DOHH2 (cell line): ENCODE measurements at regions not wholly inside any gene's neighbourhood (a gene's known extent, or its start where the extent isn't known, plus 50 kb on each side); places are given as distances from the start of the nearest gene placed in this dataset.

Experiments used
- H3F3A ChIP-seq: fragments of 200-600 bp; sonication (generic), shearing (Covaris generic); 2 replicates; pipeline ENCODE4 v1.6.0; 2016; ENCODE audit warnings: antibody characterized with exemption, mild to moderate bottlenecking; ENCODE audit not compliant: control insufficient read depth, insufficient read depth
- H3K27ac ChIP-seq: fragments of 200-600 bp; sonication (generic); 2 replicates; pipeline ENCODE4 v1.5.1; 2014; ENCODE audit warnings: low read depth, mild to moderate bottlenecking, low read length, moderate library complexity
- H3K27me3 ChIP-seq: fragments of 200-600 bp; sonication (generic); 2 replicates; pipeline ENCODE4 v1.6.1; 2014; ENCODE audit warnings: mild to moderate bottlenecking, low read length, mixed read lengths; ENCODE audit not compliant: control insufficient read depth
- H3K36me3 ChIP-seq: fragments of 200-600 bp; sonication (generic); 2 replicates; pipeline ENCODE4 v1.6.1; 2014; ENCODE audit warnings: mild to moderate bottlenecking, low read length, moderate library complexity, mixed read lengths; ENCODE audit not compliant: control insufficient read depth
- H3K4me1 ChIP-seq: fragments of 200-600 bp; sonication (generic); 2 replicates; pipeline ENCODE4 v1.6.1; 2014; ENCODE audit warnings: mild to moderate bottlenecking, low read length, mixed read lengths; ENCODE audit not compliant: control insufficient read depth
- H3K4me2 ChIP-seq: fragments of 200-600 bp; sonication (generic); 2 replicates; pipeline ENCODE4 v1.6.0; 2014; ENCODE audit warnings: mild to moderate bottlenecking, low read length, moderate library complexity
- H3K4me3 ChIP-seq: fragments of 200-600 bp; sonication (generic); 2 replicates; pipeline ENCODE4 v1.5.1; 2014; ENCODE audit warnings: mild to moderate bottlenecking, low read length, mixed read lengths
- H3K79me2 ChIP-seq: fragments of 200-600 bp; sonication (generic); 2 replicates; pipeline ENCODE4 v1.6.1; 2014; ENCODE audit warnings: mild to moderate bottlenecking, low read length, mixed read lengths; ENCODE audit not compliant: control insufficient read depth
- H3K9me2 ChIP-seq: fragments of 200-600 bp; sonication (generic); replicated peaks from 2 replicates; pipeline ENCODE4 v1.6.1; 2014; ENCODE audit warnings: mild to moderate bottlenecking, low read length, mixed read lengths; ENCODE audit not compliant: control insufficient read depth
- H3K9me3 ChIP-seq: fragments of 200-600 bp; sonication (generic); 2 replicates; pipeline ENCODE4 v1.6.1; 2014; ENCODE audit warnings: antibody characterized with exemption, low read length, mixed read lengths; ENCODE audit not compliant: control insufficient read depth, insufficient read depth
- H4K20me1 ChIP-seq: fragments of 200-600 bp; sonication (generic); 2 replicates; pipeline ENCODE4 v1.6.0; 2014; ENCODE audit warnings: low read depth, mild to moderate bottlenecking, antibody characterized with exemption, low read length, moderate library complexity; ENCODE audit not compliant: control insufficient read depth, insufficient read depth
- CTCF ChIP-seq: fragments of 200-600 bp; sonication (generic); IDR thresholded peaks from one replicate; pipeline ENCODE4 v1.5.1; 2014; ENCODE audit warnings: antibody characterized with exemption, mild to moderate bottlenecking, low read depth, low read length; ENCODE audit not compliant: poor library complexity, severe bottlenecking
- EZH2phosphoT487 ChIP-seq: fragments of 200-600 bp; sonication (generic); IDR thresholded peaks from 2 replicates; pipeline ENCODE4 v1.6.1; 2017; ENCODE audit warnings: borderline replicate concordance, mild to moderate bottlenecking, antibody characterized with exemption, low read length, moderate library complexity, mixed read lengths

DNA sequence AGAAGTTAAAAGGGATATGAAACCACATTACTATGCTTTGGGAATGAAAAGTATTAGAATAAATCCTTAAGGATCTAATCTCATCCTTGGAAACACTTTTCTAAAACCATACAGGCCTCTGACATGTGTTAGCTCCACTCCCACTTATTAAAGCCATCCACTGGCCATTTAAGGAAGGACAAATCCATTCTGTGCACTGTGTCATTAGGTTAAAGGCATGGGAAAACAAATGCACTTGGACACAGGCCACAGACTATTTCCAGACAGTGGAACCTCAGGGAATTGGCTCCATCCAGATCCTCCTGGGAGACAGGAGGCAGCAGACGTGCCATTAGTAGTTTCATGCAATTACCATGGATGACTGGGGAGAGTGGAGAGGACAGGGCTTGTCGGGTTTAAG lies 454.9 kb downstream of the ENC1 start:
- H3K9me3 ChIP-seq: no peaks in the 10 kb centered on the region
- H4K20me1 ChIP-seq: no peaks in the 10 kb centered on the region
- no peaks in the 10 kb centered on the region for H3K9me2 ChIP-seq
- no peaks in the 10 kb centered on the region; the same call in 1 of the 2 replicates for H3K27me3 ChIP-seq
- no peaks in the 10 kb centered on the region for H3K36me3 ChIP-seq
- H3K4me2 ChIP-seq: no peak overlapping the region
- no peaks in the 10 kb centered on the region for H3K4me1 ChIP-seq
- no peaks in the 10 kb centered on the region for H3F3A ChIP-seq
- TF ChIP-seq EZH2phosphoT487: no peak
- no peak for TF ChIP-seq CTCF
- H3K79me2 ChIP-seq: no peaks in the 10 kb centered on the region
- no peak overlapping the region for H3K27ac ChIP-seq
- H3K4me3 ChIP-seq: no peak overlapping the region

GRCh38 chr5:74184649-74185048 lies 455.9 kb downstream of the ENC1 start:
- Histone ChIP-seq H3K36me3 (no peaks in the 10 kb centered on the region), H4K20me1 (no peaks in the 10 kb centered on the region), H3K9me3 (no peaks in the 10 kb centered on the region), H3K27ac (no peak overlapping the region), H3K4me3 (no peak overlapping the region), H3K4me1 (no peaks in the 10 kb centered on the region), H3K27me3 (no peaks in the 10 kb centered on the region; the same call in 1 of the 2 replicates), H3K4me2 (no peak overlapping the region), H3K9me2 (no peaks in the 10 kb centered on the region), H3K79me2 (no peaks in the 10 kb centered on the region), H3F3A (no peaks in the 10 kb centered on the region)
- TF ChIP-seq EZH2phosphoT487 (no peak), CTCF (no peak)

DNA sequence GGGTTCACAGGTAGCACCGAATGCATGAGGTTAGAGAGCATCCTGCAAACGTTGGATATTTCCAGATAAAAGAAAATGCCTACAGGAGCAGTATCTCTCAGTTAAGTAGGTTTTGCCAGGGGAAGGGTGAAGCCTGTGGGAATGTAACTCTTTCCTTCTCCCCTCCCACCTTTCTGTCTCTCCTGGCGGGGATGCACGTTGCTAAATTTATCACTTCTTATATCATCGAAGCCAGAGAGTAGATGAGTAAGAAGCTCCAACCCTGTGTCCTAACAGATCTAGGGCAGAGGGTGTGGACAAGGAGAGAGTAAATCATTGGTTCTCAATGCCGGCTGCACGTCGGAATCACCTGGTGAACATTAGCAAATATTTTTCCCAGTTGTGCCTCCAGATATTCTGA lies 457.5 kb downstream of the ENC1 start:
- H3K9me2 ChIP-seq: no peaks in the 10 kb centered on the region
- no peaks in the 10 kb centered on the region for H3K36me3 ChIP-seq
- H3F3A ChIP-seq: no peaks in the 10 kb centered on the region
- TF ChIP-seq CTCF (no peak), EZH2phosphoT487 (no peak)
- no peak overlapping the region for H3K4me3 ChIP-seq
- H3K27me3 ChIP-seq: no peaks in the 10 kb centered on the region; the same call in 1 of the 2 replicates
- no peak overlapping the region for H3K4me2 ChIP-seq
- H3K79me2 ChIP-seq: no peaks in the 10 kb centered on the region
- no peaks in the 10 kb centered on the region for H4K20me1 ChIP-seq
- no peaks in the 10 kb centered on the region for H3K9me3 ChIP-seq
- H3K4me1 ChIP-seq: no peaks in the 10 kb centered on the region
- H3K27ac ChIP-seq: no peak overlapping the region

DNA sequence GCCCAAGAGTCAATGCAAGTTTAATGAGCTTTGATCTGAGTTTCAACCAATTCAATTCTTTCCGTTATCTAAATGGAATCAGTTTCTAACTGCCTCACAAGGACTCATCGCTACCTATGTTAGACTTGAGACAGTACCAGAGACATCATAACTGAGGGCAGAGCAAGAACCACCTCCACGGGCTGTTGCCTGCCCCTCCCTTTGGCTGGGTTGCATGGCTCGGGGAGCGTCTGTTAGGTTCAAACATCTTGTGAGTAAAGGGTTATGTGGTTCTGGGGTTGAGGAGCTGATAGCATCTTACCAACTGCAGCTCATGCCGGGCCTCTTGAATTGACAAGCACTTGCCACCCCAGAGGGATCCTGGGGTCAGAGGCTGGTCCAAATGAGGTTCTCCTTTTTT lies 457.9 kb downstream of the ENC1 start:
- Histone ChIP-seq H3K27ac (no peak overlapping the region), H3K4me3 (no peak overlapping the region), H4K20me1 (no peaks in the 10 kb centered on the region), H3K27me3 (no peaks in the 10 kb centered on the region; the same call in 1 of the 2 replicates), H3F3A (no peaks in the 10 kb centered on the region), H3K4me2 (no peak overlapping the region), H3K9me2 (no peaks in the 10 kb centered on the region), H3K36me3 (no peaks in the 10 kb centered on the region), H3K9me3 (no peaks in the 10 kb centered on the region), H3K4me1 (no peaks in the 10 kb centered on the region), H3K79me2 (no peaks in the 10 kb centered on the region)
- TF ChIP-seq EZH2phosphoT487: no peak
- no peak for TF ChIP-seq CTCF
